Thymus (tissue), 11 donors: ENCODE measurements at regions not wholly inside any gene's neighbourhood (a gene's known extent, or its start where the extent isn't known, plus 50 kb on each side); places are given as distances from the start of the nearest gene placed in this dataset.

Experiments
- DNase-seq, 9 donors: peaks; one replicate each; pipeline ENCODE4 v3.0.0-alpha.2; 2013; ENCODE audit warnings: low spot score in 9 of 9, low read depth in 6 of 9, missing footprints in 1 of 9
- H3K27ac ChIP-seq, 2 donors: one replicate each; pipeline ENCODE4 v1.5.1; 2013; ENCODE audit warnings: control low read depth in 1 of 2, low read depth in 1 of 2, low read length in 1 of 2, mild to moderate bottlenecking in 1 of 2, moderate library complexity in 1 of 2
- H3K27me3 ChIP-seq, 2 donors: one replicate each; pipeline ENCODE4 v1.5.1; 2013; ENCODE audit warnings: low read length in 1 of 2; ENCODE audit not compliant: control insufficient read depth in 2 of 2, insufficient read depth in 1 of 2
- H3K36me3 ChIP-seq, 2 donors: one replicate each; pipeline ENCODE4 v1.5.1; 2013; ENCODE audit warnings: low read length in 1 of 2, mild to moderate bottlenecking in 1 of 2, moderate library complexity in 1 of 2; ENCODE audit not compliant: control insufficient read depth in 2 of 2, insufficient read depth in 2 of 2
- H3K4me1 ChIP-seq, 2 donors: one replicate each; pipeline ENCODE4 v1.5.1; 2013; ENCODE audit warnings: low read length in 2 of 2; ENCODE audit not compliant: control insufficient read depth in 2 of 2, insufficient read depth in 2 of 2
- H3K4me3 ChIP-seq, 2 donors: one replicate each; pipeline ENCODE4 v1.5.1; 2013; ENCODE audit warnings: low read length in 2 of 2, control low read depth in 1 of 2, mild to moderate bottlenecking in 1 of 2
- H3K9me3 ChIP-seq, 2 donors: one replicate each; pipeline ENCODE4 v1.5.1; 2013; ENCODE audit warnings: low read length in 1 of 2, mild to moderate bottlenecking in 1 of 2; ENCODE audit not compliant: control insufficient read depth in 2 of 2, insufficient read depth in 1 of 2
- WGBS: extraction: QIAGEN DNeasy Blood & Tissue Kit; methylation state at CpG from one replicate; pipeline ENCODE4 v1.1.7; 2013; 5-methylcytosine and 5-hydroxymethylcytosine counted together
- donor health status: healthy.

- Histone ChIP-seq H3K4me3 (no peak overlapping the region), H3K36me3 (no peaks in the 10 kb centered on the region), H3K4me1 (no peaks in the 10 kb centered on the region), H3K9me3 (no peaks in the 10 kb centered on the region), H3K27me3 (no peaks in the 10 kb centered on the region), H3K27ac (no peak overlapping the region)
- DNase-seq, result no peak
- WGBS, result 93% methylated on average over 6 of the region's 6 CpGs
These were observed 55.2 kb upstream of the GNG12 start for GRCh38 chr1:67888216-67889106.

GRCh38 chr1:67887146-67887545 is 53.9 kb upstream of the GNG12 start:
- Histone ChIP-seq H3K27ac (no peak overlapping the region), H3K27me3 (no peaks in the 10 kb centered on the region), H3K4me3 (no peak overlapping the region), H3K36me3 (no peaks in the 10 kb centered on the region), H3K4me1 (no peaks in the 10 kb centered on the region), H3K9me3 (no peaks in the 10 kb centered on the region)
- no peak for DNase-seq
- 90% methylated on average over 2 of the region's 2 CpGs for WGBS

GRCh38 chr1:67886076-67886475 is 52.8 kb upstream of the GNG12 start:
- Histone ChIP-seq H3K27me3 (no peaks in the 10 kb centered on the region), H3K4me1 (no peaks in the 10 kb centered on the region), H3K4me3 (no peak overlapping the region), H3K27ac (no peak overlapping the region), H3K36me3 (no peaks in the 10 kb centered on the region), H3K9me3 (no peaks in the 10 kb centered on the region)
- WGBS, result 95% methylated on average over 2 of the region's 2 CpGs
- DNase-seq, result no peak

GRCh38 chr1:67883069-67883468 is 49.8 kb upstream of the GNG12 start:
- WGBS, result 88% methylated on average over 2 of the region's 2 CpGs
- DNase-seq, result no peak
- Histone ChIP-seq H3K27ac (no peak overlapping the region), H3K9me3 (no peaks in the 10 kb centered on the region), H3K36me3 (no peaks in the 10 kb centered on the region), H3K27me3 (no peaks in the 10 kb centered on the region), H3K4me1 (no peaks in the 10 kb centered on the region), H3K4me3 (no peak overlapping the region)
